ENCODE measurements at regions not wholly inside any gene's neighbourhood (a gene's known extent, or its start where the extent isn't known, plus 50 kb on each side); places are given as distances from the start of the nearest gene placed in this dataset.

DNA sequence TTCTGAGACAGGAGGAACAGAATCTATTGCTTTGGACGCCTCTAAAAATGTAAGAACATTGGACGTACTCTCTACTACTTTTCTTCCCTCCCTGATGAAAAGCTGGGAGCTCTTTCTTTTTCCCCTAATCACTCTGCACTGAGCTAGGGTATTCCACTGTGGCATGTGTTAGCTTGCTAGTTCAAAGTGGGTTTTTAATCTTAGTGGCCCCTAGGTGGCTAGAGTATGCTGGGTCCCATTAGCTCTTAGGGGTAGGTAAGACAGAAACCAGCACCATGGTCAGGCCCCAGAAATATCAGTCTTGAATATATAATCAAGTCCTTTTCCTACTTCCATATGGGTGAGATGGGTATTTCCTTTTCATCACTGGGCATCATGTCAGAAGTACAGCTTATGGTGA, 945.2 kb upstream of the PTPRD start:
- TF ChIP-seq, protein P1, sequence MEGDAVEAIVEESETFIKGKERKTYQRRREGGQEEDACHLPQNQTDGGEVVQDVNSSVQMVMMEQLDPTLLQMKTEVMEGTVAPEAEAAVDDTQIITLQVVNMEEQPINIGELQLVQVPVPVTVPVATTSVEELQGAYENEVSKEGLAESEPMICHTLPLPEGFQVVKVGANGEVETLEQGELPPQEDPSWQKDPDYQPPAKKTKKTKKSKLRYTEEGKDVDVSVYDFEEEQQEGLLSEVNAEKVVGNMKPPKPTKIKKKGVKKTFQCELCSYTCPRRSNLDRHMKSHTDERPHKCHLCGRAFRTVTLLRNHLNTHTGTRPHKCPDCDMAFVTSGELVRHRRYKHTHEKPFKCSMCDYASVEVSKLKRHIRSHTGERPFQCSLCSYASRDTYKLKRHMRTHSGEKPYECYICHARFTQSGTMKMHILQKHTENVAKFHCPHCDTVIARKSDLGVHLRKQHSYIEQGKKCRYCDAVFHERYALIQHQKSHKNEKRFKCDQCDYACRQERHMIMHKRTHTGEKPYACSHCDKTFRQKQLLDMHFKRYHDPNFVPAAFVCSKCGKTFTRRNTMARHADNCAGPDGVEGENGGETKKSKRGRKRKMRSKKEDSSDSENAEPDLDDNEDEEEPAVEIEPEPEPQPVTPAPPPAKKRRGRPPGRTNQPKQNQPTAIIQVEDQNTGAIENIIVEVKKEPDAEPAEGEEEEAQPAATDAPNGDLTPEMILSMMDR (IDR thresholded peaks at IDR 0.05) = no peak
- TF ChIP-seq EP300 (IDR thresholded peaks at IDR 0.05) = no peak
- no peak for TF ChIP-seq HOXB13 (CRISPR knock-in tag; IDR thresholded peaks at IDR 0.05; ENCODE audit: low read depth)
- TF ChIP-seq SMC3 (IDR thresholded peaks at IDR 0.05) = no peak
- no peak for TF ChIP-seq ZSCAN20 (CRISPR knock-in tag; IDR thresholded peaks at IDR 0.05)
- TF ChIP-seq FOSL2 (IDR thresholded peaks at IDR 0.05) = no peak
- TF ChIP-seq FOSL2 (CRISPR knock-in tag; IDR thresholded peaks at IDR 0.05) = no peak
- no peak for TF ChIP-seq RFX5 (IDR thresholded peaks at IDR 0.05)
- TF ChIP-seq EHMT2 (IDR thresholded peaks at IDR 0.05; ENCODE audit: low read depth) = no peak
- TF ChIP-seq HEYL (CRISPR knock-in tag; IDR thresholded peaks at IDR 0.05) = no peak
- TF ChIP-seq NFE2L2 (conservative IDR thresholded peaks at IDR 0.05; ENCODE audit: low read length) = no peak
- no peak for TF ChIP-seq RARB (CRISPR knock-in tag; IDR thresholded peaks at IDR 0.05)
- no peak for TF ChIP-seq SREBF2 (IDR thresholded peaks at IDR 0.05)
- TF ChIP-seq, protein P2, sequence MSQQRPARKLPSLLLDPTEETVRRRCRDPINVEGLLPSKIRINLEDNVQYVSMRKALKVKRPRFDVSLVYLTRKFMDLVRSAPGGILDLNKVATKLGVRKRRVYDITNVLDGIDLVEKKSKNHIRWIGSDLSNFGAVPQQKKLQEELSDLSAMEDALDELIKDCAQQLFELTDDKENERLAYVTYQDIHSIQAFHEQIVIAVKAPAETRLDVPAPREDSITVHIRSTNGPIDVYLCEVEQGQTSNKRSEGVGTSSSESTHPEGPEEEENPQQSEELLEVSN (IDR thresholded peaks at IDR 0.05; ENCODE audit: borderline replicate concordance, low read depth) = no peak
- no peak for TF ChIP-seq PHF8 (IDR thresholded peaks at IDR 0.05; ENCODE audit: borderline replicate concordance, low read depth)
- TF ChIP-seq CEBPB (IDR thresholded peaks at IDR 0.05) = no peak
- ChIA-PET POLR2A (no interaction called here), CTCF (no interaction called here)
- H3K4me2 ChIP-seq = no peak overlapping the region
- H3K9me3 ChIP-seq = peaks cover 8% of the 10 kb centered on the region; the same call in 1 of the 3 replicates
- 2% methylated on average over 2 of the region's 2 CpGs for WGBS (ENCODE audit: missing lambda C conversion rate)
- H3K4me1 ChIP-seq = no peaks in the 10 kb centered on the region
- DNase-seq (ENCODE audit: low read depth in 1 of 2, low spot score in 1 of 2) (no peak), FAIRE-seq (no peak), ATAC-seq (no peak)
- H3K4me3 ChIP-seq = no peak overlapping the region
- H3K27ac ChIP-seq = no peak overlapping the region

DNA sequence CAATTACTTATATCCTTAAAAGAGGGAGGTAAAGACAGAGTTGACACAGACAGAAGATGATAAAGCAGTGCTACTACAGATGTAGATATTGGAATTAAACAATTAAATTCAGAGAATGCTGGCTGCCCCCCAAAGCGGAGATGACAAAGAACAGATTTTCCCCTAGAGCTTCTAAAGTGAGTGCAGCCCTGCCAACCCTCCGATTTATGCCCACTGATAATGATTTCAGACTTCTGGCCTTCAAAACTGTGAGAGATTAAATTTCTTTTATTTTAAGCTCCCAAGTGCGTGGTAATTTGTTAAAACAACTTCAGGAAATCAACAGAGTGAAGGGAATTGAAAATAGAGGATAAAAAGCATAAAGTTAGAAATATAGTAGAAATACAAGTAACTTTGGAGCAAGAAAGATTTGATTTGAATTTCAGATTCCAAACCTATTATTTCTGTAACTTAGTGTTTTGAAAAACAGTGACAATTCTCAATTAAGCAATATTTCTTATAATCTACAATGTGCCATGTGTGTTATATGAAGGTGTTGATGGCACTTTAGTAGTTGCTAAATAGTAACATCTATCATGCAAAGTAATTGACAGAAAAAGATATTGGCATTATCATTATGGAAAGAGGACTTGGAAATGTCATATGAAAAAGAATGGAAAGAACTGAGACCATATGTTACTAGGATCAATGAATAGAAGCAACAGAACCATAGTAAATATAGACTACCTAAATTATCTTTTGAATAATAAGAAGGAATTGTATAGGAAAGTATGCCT, 946.4 kb upstream of the PTPRD start:
- TF ChIP-seq, protein P2 (IDR thresholded peaks at IDR 0.05; ENCODE audit: borderline replicate concordance, low read depth) = no peak
- TF ChIP-seq ZFP36 (IDR thresholded peaks at IDR 0.05; ENCODE audit: borderline replicate concordance, partially characterized antibody) = no peak
- no peak for TF ChIP-seq JUNB (IDR thresholded peaks at IDR 0.05)
- TF ChIP-seq POLR2A (IDR thresholded peaks at IDR 0.05; ENCODE audit: low read length) = no peak
- TF ChIP-seq, protein P3, sequence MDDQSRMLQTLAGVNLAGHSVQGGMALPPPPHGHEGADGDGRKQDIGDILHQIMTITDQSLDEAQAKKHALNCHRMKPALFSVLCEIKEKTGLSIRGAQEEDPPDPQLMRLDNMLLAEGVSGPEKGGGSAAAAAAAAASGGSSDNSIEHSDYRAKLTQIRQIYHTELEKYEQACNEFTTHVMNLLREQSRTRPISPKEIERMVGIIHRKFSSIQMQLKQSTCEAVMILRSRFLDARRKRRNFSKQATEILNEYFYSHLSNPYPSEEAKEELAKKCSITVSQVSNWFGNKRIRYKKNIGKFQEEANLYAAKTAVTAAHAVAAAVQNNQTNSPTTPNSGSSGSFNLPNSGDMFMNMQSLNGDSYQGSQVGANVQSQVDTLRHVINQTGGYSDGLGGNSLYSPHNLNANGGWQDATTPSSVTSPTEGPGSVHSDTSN (IDR thresholded peaks at IDR 0.05) = no peak
- no peak for TF ChIP-seq CBX2 (IDR thresholded peaks at IDR 0.05; ENCODE audit: borderline replicate concordance, low read depth)
- TF ChIP-seq RAD21 (conservative IDR thresholded peaks at IDR 0.05 in 1 of 2, IDR thresholded peaks at IDR 0.05 in 1 of 2) = no peak
- no peak for TF ChIP-seq MYC (IDR thresholded peaks at IDR 0.05; ENCODE audit: borderline replicate concordance, low read length)
- no peak for TF ChIP-seq NR3C1 (IDR thresholded peaks at IDR 0.05)
- no peak for TF ChIP-seq FOSB (CRISPR knock-in tag; IDR thresholded peaks at IDR 0.05)
- TF ChIP-seq POLR2AphosphoS2 (conservative IDR thresholded peaks at IDR 0.05; ENCODE audit: low read length) = no peak
- no peak for TF ChIP-seq FOSL2 (IDR thresholded peaks at IDR 0.05)
- no peak for TF ChIP-seq FOSL2 (CRISPR knock-in tag; IDR thresholded peaks at IDR 0.05)
- CTCF ChIA-PET = no interaction called here
- POLR2A ChIA-PET = no interaction called here
- no peak for DNase-seq (ENCODE audit: low read depth in 1 of 2, low spot score in 1 of 2)
- Histone ChIP-seq H3K27ac (no peak overlapping the region), H3K4me3 (no peak overlapping the region), H3K4me1 (no peaks in the 10 kb centered on the region), H3K9me3 (peaks cover 8% of the 10 kb centered on the region; the same call in 1 of the 3 replicates), H3K4me2 (no peak overlapping the region)
- no peak for ATAC-seq
- 0% methylated on average over 3 of the region's 3 CpGs for WGBS (ENCODE audit: missing lambda C conversion rate)
- no peak for FAIRE-seq

Data from A549 (cell line).